ENCODE measurements at regions not wholly inside any gene's neighbourhood (a gene's known extent, or its start where the extent isn't known, plus 50 kb on each side); places are given as distances from the start of the nearest gene placed in this dataset.
"Not testable (repeated sequence)": the region's sequence is repeated elsewhere in the genome, so short reads cannot be mapped to it uniquely, and the experiment has no call there.

DNA sequence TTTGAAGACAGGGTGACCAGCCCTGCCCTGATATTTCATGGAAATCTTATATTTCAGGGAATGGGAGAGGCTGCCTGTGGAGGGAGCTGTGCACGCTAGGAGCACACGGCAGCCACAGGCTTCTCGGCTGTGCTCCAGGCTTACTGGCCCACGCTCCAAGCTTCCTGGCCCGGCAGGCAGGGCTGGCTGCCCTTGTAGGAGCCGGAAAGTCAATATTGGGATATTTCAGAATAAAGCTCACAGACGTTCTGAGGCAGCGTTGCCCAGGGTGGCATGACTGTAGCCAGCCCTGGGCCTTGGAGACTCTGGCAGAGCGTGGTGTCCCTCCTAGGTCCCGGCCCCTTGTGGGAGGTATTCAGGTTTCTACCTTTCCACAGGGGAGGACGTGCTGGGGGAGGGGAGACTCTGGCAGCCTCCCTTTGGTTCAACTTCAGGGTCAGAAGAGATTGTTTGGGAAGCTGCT, 95.6 kb downstream of the NPIPB11 start:
- Histone ChIP-seq H3K9me3 (no peaks in the 10 kb centered on the region), H3K36me3 (no peaks in the 10 kb centered on the region), H3K27ac (no peak overlapping the region), H3K27me3 (no peaks in the 10 kb centered on the region), H3K4me1 (no peaks in the 10 kb centered on the region), H3K4me3 (no peak overlapping the region)
- DNase-seq: no peak
- TF ChIP-seq, protein P1, sequence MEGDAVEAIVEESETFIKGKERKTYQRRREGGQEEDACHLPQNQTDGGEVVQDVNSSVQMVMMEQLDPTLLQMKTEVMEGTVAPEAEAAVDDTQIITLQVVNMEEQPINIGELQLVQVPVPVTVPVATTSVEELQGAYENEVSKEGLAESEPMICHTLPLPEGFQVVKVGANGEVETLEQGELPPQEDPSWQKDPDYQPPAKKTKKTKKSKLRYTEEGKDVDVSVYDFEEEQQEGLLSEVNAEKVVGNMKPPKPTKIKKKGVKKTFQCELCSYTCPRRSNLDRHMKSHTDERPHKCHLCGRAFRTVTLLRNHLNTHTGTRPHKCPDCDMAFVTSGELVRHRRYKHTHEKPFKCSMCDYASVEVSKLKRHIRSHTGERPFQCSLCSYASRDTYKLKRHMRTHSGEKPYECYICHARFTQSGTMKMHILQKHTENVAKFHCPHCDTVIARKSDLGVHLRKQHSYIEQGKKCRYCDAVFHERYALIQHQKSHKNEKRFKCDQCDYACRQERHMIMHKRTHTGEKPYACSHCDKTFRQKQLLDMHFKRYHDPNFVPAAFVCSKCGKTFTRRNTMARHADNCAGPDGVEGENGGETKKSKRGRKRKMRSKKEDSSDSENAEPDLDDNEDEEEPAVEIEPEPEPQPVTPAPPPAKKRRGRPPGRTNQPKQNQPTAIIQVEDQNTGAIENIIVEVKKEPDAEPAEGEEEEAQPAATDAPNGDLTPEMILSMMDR (IDR thresholded peaks at IDR 0.05): no peak
- TF ChIP-seq POLR2A (IDR thresholded peaks at IDR 0.05): no peak

- H3K4me1 ChIP-seq, H3K4me3 ChIP-seq, H3K9me3 ChIP-seq, H3K27ac ChIP-seq, H3K27me3 ChIP-seq, H3K36me3 ChIP-seq, DNase-seq: not testable (repeated sequence)
These were observed 96.3 kb downstream of the NPIPB11 start for GRCh38 chr16:29310243-29310642.

DNA sequence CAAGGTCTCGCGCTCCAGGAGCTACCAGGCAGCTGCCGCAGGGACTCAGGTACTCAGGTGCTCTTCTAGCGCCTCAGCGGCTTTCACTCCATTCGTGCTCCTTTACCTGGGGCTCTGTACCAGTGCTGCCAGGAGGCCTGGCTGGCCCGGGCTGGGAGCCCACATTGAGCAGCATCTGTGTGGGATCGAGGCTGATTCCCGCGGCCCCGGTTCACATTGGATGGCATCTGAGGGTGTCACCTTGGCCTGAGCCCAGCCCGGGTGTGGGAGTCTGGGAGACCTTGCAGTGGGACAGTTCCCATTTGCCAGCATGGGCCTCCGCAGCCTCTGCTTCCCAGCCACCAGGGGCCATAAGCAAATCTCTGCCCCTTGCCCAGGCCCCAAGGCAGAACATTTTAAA, 96.9 kb downstream of the NPIPB11 start:
- not testable (repeated sequence) for H3K27me3 ChIP-seq, H3K36me3 ChIP-seq, H3K9me3 ChIP-seq, H3K4me3 ChIP-seq, H3K27ac ChIP-seq, DNase-seq, H3K4me1 ChIP-seq

DNA sequence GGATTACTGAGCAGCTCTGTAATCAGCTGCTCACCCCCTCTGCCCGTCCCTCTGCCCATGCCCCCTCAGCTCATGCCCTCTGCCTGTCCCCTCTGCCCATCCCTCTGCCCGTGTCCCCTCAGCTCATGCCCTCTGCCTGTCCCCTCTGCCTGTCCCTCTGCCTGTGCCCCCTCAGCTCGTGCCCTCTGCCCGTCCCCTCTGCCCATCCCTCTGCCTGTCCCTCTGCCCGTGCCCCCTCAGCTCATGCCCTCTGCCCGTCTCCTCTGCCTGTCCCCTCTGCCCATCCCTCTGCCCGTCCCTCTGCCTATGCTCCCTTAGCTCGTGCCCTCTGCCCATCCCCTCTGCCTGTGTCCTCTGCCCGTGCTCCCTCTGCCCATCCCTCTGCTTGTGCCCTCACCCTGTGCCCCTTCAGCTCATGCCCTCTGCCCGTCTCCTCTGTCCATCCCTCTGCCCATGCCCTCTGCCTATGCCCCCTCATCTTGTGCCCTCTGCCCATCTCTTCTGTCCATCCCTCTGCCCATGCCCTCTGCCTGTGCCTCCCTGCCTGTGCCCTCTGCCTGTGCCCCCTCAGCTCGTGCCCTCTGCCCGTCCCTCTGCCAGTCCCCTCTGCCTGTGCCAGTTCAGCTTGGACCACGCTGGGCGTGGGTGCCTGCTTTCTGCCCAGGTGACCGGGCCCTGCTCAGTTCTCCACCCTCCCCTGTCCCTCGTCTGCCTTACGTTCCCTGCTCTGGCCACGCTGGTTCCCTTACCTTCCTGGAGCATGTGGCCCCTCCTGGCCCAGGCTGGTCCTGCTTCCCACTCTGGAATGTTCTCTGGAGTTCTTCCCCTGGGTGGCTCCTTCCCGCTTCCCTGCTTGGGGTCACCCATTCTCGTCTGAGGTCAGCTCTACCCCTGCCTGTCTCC, 97.6 kb downstream of the NPIPB11 start:
- no peak overlapping the region for H3K4me3 ChIP-seq
- no peaks in the 10 kb centered on the region for H3K4me1 ChIP-seq
- H3K27me3 ChIP-seq: no peaks in the 10 kb centered on the region
- no peak for DNase-seq
- H3K36me3 ChIP-seq: no peaks in the 10 kb centered on the region
- H3K27ac ChIP-seq: no peak overlapping the region
- TF ChIP-seq, protein P1 (IDR thresholded peaks at IDR 0.05): no peak
- no peak for TF ChIP-seq POLR2A (IDR thresholded peaks at IDR 0.05)
- no peaks in the 10 kb centered on the region for H3K9me3 ChIP-seq

- H3K36me3 ChIP-seq: no peaks in the 10 kb centered on the region
- H3K27ac ChIP-seq: no peak overlapping the region
- DNase-seq: no peak
- no peak overlapping the region for H3K4me3 ChIP-seq
- no peak for TF ChIP-seq POLR2A (IDR thresholded peaks at IDR 0.05)
- TF ChIP-seq, protein P1 (IDR thresholded peaks at IDR 0.05): no peak
- no peaks in the 10 kb centered on the region for H3K4me1 ChIP-seq
- H3K9me3 ChIP-seq: no peaks in the 10 kb centered on the region
- H3K27me3 ChIP-seq: no peaks in the 10 kb centered on the region
These were observed 98.7 kb downstream of the NPIPB11 start for GRCh38 chr16:29307598-29308507.

DNA sequence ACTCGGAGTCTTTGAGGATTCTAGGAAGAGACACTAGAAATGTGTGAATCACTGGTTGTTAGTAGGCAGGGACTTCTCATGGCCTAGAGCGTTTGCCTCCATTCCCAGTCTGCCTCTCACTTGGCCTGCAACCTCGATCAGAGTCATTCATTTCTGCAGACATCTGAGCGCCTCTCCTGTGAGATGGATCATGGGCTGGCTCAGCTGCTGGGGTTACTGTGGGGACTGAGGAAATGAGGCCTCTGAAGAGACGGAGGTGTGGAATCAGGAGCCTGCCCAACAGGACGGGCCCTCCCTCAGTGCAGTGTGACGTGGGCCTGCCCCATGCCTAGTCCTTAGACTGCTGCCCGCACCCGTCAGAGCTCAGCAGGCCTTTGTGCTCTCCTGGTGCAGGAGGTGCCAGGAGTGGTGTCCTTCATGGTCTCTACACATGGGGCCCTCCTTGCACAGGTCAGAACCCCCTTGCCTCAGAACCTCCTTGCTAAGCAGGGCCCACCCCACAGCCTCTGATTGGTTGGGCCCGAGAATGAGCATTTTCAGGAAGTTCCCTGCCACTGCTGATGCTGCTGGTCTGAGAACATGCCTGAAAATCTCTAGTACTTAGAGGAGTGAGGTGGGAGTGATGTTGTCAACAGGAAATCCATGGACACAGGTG, 99.4 kb downstream of the NPIPB11 start:
- H3K27ac ChIP-seq: no peak overlapping the region
- no peak overlapping the region for H3K4me3 ChIP-seq
- no peak for TF ChIP-seq POLR2A (IDR thresholded peaks at IDR 0.05)
- TF ChIP-seq, protein P1 (IDR thresholded peaks at IDR 0.05): no peak
- no peak for DNase-seq
- no peaks in the 10 kb centered on the region for H3K9me3 ChIP-seq
- no peaks in the 10 kb centered on the region for H3K36me3 ChIP-seq
- no peaks in the 10 kb centered on the region for H3K4me1 ChIP-seq
- no peaks in the 10 kb centered on the region for H3K27me3 ChIP-seq
